Testis (tissue), 2 donors: ENCODE measurements at regions not wholly inside any gene's neighbourhood (a gene's known extent, or its start where the extent isn't known, plus 50 kb on each side); places are given as distances from the start of the nearest gene placed in this dataset.

ENCODE experiments used
- POLR2A ChIP-seq: fragments of 450-650 bp; IDR thresholded peaks from one replicate; pipeline ENCODE4 v1.6.1; 2017; ENCODE audit warnings: antibody characterized with exemption, mild to moderate bottlenecking, moderate library complexity
- TF ChIP-seq, protein P1 (sequence below), 3 experiments: fragments of 450-650 bp in 2 of 3; fragments of 200-600 bp in 1 of 3; sonication (generic) in 1 of 3; IDR thresholded peaks; one replicate each; pipeline ENCODE4 v1.5.1; 2016 to 2019; ENCODE audit warnings: antibody characterized with exemption in 3 of 3, mild to moderate bottlenecking in 2 of 3, moderate library complexity in 1 of 3

DNA sequence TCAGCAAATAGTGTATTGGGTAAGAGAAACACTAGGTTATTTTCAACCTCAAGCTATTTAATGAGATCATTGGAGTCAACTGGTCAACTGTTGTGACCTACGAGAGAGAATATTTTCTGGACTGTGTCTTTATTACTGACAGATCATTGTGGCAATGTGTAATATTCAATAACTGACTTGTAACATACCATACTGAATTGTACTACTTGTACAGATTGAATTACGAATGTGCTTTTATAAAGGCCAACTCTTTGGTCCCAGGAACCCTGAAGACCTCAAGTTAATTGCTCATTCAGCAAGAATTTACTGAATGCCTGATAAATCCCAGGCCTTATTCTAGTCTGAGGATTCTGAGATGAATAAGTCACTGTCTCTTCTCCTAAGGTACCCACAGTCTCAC, 56.1 kb upstream of the CAMK1G start:
- TF ChIP-seq POLR2A = no peak
- TF ChIP-seq, protein P1, sequence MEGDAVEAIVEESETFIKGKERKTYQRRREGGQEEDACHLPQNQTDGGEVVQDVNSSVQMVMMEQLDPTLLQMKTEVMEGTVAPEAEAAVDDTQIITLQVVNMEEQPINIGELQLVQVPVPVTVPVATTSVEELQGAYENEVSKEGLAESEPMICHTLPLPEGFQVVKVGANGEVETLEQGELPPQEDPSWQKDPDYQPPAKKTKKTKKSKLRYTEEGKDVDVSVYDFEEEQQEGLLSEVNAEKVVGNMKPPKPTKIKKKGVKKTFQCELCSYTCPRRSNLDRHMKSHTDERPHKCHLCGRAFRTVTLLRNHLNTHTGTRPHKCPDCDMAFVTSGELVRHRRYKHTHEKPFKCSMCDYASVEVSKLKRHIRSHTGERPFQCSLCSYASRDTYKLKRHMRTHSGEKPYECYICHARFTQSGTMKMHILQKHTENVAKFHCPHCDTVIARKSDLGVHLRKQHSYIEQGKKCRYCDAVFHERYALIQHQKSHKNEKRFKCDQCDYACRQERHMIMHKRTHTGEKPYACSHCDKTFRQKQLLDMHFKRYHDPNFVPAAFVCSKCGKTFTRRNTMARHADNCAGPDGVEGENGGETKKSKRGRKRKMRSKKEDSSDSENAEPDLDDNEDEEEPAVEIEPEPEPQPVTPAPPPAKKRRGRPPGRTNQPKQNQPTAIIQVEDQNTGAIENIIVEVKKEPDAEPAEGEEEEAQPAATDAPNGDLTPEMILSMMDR (IDR thresholded peaks at IDR 0.05) = no peak
